ENCODE measurements at regions not wholly inside any gene's neighbourhood (a gene's known extent, or its start where the extent isn't known, plus 50 kb on each side); places are given as distances from the start of the nearest gene placed in this dataset.

DNA sequence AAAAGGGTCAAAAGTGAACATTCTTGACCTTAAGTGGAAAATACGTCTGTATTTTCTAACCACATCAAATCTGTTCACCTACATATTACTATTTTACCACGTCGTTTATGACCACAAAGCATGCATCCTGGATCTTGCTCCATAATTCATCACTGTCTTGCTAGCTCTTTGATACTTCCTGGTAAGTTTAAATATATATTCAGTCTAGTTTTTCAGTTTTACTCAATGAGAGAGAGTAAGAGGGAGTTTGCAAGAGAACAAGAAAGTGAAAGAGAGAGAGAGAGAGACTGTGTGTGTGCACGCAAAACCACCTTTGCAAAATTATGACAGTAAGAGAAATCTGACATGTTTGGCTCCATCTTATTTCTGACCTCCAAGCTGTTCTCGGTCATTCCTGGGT is 173.7 kb upstream of the GALNTL6 start:
- Histone ChIP-seq H3K36me3 (replicated peaks in 1 of 2; ENCODE audit: control extremely low read depth in 1 of 2, control insufficient read depth in 1 of 2, extremely low read depth in 1 of 2, insufficient read depth in 2 of 2, low read length in 1 of 2) (no peaks in the 10 kb centered on the region), H3K4me3 (ENCODE audit: control extremely low read depth in 1 of 5, extremely low read depth in 1 of 5, insufficient read depth in 1 of 5, low read depth in 2 of 5, low read length in 4 of 5) (peak overlapping the region in 2 of 5 experiments; percentile 1 to 30), H3K27ac (ENCODE audit: low read length in 2 of 2) (no peak overlapping the region), H4K20me1 (ENCODE audit: control insufficient read depth, insufficient read depth, low read length, poor library complexity, severe bottlenecking) (no peaks in the 10 kb centered on the region), H3K9ac (ENCODE audit: low read length) (peak overlapping the region; percentile 32), H3K4me1 (ENCODE audit: control insufficient read depth in 2 of 2, insufficient read depth in 2 of 2, low read length in 2 of 2) (peaks cover 15 to 25% of the 10 kb centered on the region in 2 donors), H3K4me2 (replicated peaks; ENCODE audit: low read depth, low read length, poor library complexity, severe bottlenecking) (peak overlapping the region; percentile 52), H3K9me3 (ENCODE audit: control extremely low read depth in 1 of 3, control insufficient read depth in 2 of 3, insufficient read depth in 1 of 3, low read length in 2 of 3) (no peaks in the 10 kb centered on the region), H2AFZ (ENCODE audit: insufficient read depth, low read depth, low read length, poor library complexity, severe bottlenecking) (peak overlapping the region; percentile 74), H3K79me2 (ENCODE audit: control insufficient read depth, insufficient read depth, low read length) (no peaks in the 10 kb centered on the region), H3K27me3 (replicated peaks in 1 of 4; ENCODE audit: control extremely low read depth in 1 of 4, control insufficient read depth in 3 of 4, insufficient read depth in 4 of 4, low read length in 3 of 4) (no peaks in the 10 kb centered on the region)
- no peaks in the 10 kb centered on the region for H3K9me3 Mint-ChIP-seq (ENCODE audit: insufficient read depth)
- H3K4me1 Mint-ChIP-seq, result peaks cover 29% of the 10 kb centered on the region
- DNase-seq (no peak), ATAC-seq (ENCODE audit: low read depth) (no peak)
- peak overlapping the region; percentile 7 for H3K27ac Mint-ChIP-seq
- POLR2A ChIA-PET, result no interaction called here
- TF ChIP-seq, protein P1, sequence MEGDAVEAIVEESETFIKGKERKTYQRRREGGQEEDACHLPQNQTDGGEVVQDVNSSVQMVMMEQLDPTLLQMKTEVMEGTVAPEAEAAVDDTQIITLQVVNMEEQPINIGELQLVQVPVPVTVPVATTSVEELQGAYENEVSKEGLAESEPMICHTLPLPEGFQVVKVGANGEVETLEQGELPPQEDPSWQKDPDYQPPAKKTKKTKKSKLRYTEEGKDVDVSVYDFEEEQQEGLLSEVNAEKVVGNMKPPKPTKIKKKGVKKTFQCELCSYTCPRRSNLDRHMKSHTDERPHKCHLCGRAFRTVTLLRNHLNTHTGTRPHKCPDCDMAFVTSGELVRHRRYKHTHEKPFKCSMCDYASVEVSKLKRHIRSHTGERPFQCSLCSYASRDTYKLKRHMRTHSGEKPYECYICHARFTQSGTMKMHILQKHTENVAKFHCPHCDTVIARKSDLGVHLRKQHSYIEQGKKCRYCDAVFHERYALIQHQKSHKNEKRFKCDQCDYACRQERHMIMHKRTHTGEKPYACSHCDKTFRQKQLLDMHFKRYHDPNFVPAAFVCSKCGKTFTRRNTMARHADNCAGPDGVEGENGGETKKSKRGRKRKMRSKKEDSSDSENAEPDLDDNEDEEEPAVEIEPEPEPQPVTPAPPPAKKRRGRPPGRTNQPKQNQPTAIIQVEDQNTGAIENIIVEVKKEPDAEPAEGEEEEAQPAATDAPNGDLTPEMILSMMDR (IDR thresholded peaks at IDR 0.05), result no peak
- TF ChIP-seq EZH2 (IDR thresholded peaks at IDR 0.05; ENCODE audit: borderline replicate concordance, insufficient read depth, low read depth, low read length, poor library complexity, severe bottlenecking), result no peak
- 20% methylated on average over 1 of the region's 5 CpGs for WGBS (ENCODE audit: insufficient coverage)
- intact Hi-C loops (cut with micrococcal nuclease), result no loop called here
- no peaks in the 10 kb centered on the region for H3K27me3 Mint-ChIP-seq
- CTCF ChIA-PET, result no interaction called here
- H3K4me3 Mint-ChIP-seq, result peak overlapping the region; percentile 20

DNA sequence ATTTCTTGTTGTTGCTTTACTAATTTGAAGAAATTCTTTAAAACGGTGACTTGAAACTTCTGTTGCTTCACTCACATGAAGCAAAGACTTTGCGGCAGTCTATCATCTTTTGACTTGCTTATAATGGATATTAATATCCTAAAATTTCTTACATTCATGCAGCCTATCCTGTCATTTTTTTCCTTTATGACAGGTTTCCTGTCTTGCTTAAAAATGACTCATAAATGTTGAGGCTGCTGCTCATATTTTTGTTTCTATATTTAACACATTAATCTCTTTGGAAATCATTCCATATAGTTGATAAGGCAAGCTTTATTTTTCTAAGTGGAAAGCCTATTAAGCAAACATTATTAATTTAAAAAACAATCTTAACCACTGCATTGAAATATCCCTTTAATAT is 176.6 kb upstream of the GALNTL6 start:
- POLR2A ChIA-PET, result no interaction called here
- Mint-ChIP-seq H3K4me3 (no peak overlapping the region), H3K9me3 (ENCODE audit: insufficient read depth) (no peaks in the 10 kb centered on the region), H3K4me1 (peaks cover 16% of the 10 kb centered on the region), H3K27me3 (no peaks in the 10 kb centered on the region), H3K27ac (no peak overlapping the region)
- H3K4me1 ChIP-seq (ENCODE audit: control insufficient read depth in 2 of 2, insufficient read depth in 2 of 2, low read length in 2 of 2), result peaks cover 8 to 10% of the 10 kb centered on the region in 2 donors
- DNase-seq (no peak), ATAC-seq (ENCODE audit: low read depth) (no peak)
- CTCF ChIA-PET, result no interaction called here
- intact Hi-C loops (cut with micrococcal nuclease), result no loop called here
- no peak for TF ChIP-seq EZH2 (IDR thresholded peaks at IDR 0.05; ENCODE audit: borderline replicate concordance, insufficient read depth, low read depth, low read length, poor library complexity, severe bottlenecking)
- TF ChIP-seq, protein P1 (IDR thresholded peaks at IDR 0.05), result no peak
- no CpG with 5 or more reads among the region's 2 CpGs for WGBS (ENCODE audit: insufficient coverage)
- no peaks in the 10 kb centered on the region for H3K36me3 ChIP-seq (replicated peaks in 1 of 2; ENCODE audit: control extremely low read depth in 1 of 2, control insufficient read depth in 1 of 2, extremely low read depth in 1 of 2, insufficient read depth in 2 of 2, low read length in 1 of 2)
- H3K9ac ChIP-seq (ENCODE audit: low read length), result no peak overlapping the region
- no peaks in the 10 kb centered on the region for H3K27me3 ChIP-seq (replicated peaks in 1 of 4; ENCODE audit: control extremely low read depth in 1 of 4, control insufficient read depth in 3 of 4, insufficient read depth in 4 of 4, low read length in 3 of 4)
- no peak overlapping the region for H2AFZ ChIP-seq (ENCODE audit: insufficient read depth, low read depth, low read length, poor library complexity, severe bottlenecking)
- no peak overlapping the region for H3K4me2 ChIP-seq (replicated peaks; ENCODE audit: low read depth, low read length, poor library complexity, severe bottlenecking)
- no peaks in the 10 kb centered on the region for H3K79me2 ChIP-seq (ENCODE audit: control insufficient read depth, insufficient read depth, low read length)
- no peak overlapping the region for H3K27ac ChIP-seq (ENCODE audit: low read length in 2 of 2)
- no peaks in the 10 kb centered on the region for H3K9me3 ChIP-seq (ENCODE audit: control extremely low read depth in 1 of 3, control insufficient read depth in 2 of 3, insufficient read depth in 1 of 3, low read length in 2 of 3)
- H3K4me3 ChIP-seq (ENCODE audit: control extremely low read depth in 1 of 5, extremely low read depth in 1 of 5, insufficient read depth in 1 of 5, low read depth in 2 of 5, low read length in 4 of 5), result no peak overlapping the region
- no peaks in the 10 kb centered on the region for H4K20me1 ChIP-seq (ENCODE audit: control insufficient read depth, insufficient read depth, low read length, poor library complexity, severe bottlenecking)
